HG02973 (cell line): ENCODE measurements at regions not wholly inside any gene's neighbourhood (a gene's known extent, or its start where the extent isn't known, plus 50 kb on each side); places are given as distances from the start of the nearest gene placed in this dataset.
"Not testable (repeated sequence)": the region's sequence is repeated elsewhere in the genome, so short reads cannot be mapped to it uniquely, and the experiment has no call there.

Source experiments
- ATAC-seq: cut with Tn5 transposase; IDR thresholded peaks from one replicate; pipeline ENCODE4 v1.9.1; 2021; ENCODE audit warnings: moderate library complexity; ENCODE audit not compliant: unreplicated experiment

DNA sequence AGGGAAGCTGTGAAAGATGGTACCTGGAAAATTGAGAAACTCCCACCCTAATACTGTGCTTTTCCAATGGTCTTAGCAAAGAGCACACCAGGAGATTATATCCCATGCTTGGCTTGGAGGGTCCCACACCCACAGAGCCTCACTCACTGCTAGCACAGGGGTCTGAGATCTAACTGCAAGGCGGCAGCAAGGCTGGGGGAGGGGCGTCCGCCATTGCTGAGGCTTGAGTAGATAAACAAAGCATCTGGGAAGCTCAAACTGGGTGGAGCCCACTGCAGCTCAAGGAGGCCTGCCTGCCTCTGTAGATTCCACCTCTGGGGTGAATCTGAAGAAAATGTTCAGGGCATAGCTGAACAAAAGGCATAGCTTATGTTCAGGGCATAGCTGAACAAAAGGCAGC is 510.6 kb upstream of the LMO3 start:
- ATAC-seq, result not testable (repeated sequence)

DNA sequence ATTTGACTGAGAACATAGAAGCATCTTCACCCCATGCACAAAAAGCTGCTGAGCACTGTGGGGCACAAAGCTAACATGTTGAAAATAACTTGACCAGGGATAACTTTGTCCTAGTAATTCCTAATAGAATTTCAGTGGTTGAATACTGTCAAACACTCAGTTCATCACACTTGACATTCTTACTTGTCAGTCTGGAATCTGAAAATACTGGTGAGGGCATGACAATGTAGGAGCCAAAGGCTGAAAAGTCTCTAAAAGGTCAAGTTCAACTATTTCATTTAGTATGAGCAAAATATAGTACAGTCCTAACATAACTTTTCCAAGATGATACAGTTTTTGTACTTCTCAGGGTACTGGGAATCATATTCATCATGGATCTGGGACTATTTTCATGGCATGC is 504.4 kb upstream of the LMO3 start:
- no peak for ATAC-seq

DNA sequence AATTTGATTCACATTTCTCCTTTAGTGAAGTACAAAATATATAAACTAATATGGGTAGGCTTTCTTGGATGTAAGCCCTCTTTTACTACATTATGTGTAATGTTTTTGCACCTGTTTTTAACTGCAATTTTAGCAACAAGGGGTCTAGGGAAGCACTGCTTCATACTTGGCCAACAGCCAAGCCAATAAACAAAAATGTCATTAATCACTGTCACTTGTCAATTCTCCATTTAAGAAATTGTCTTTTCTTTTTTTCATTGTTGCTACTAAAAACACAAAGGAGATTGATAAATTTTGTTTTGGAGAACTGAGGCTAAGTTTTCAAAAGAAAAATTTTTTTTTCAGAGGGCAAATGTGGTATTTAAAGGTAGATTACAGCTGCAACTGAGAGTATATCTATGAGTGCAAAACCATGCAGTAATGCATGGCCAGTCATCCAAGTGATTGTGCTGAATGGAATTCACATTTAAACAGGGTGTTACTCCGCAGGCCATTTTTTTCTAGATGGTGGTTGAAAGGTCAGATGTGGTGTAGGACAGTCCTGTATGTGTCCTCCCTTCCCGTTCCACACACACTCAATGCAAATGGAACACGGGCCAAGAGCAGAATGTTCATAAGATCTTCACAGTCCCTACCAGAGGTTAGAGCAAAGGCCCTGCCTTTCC is 503.0 kb upstream of the LMO3 start:
- ATAC-seq, result no peak

DNA sequence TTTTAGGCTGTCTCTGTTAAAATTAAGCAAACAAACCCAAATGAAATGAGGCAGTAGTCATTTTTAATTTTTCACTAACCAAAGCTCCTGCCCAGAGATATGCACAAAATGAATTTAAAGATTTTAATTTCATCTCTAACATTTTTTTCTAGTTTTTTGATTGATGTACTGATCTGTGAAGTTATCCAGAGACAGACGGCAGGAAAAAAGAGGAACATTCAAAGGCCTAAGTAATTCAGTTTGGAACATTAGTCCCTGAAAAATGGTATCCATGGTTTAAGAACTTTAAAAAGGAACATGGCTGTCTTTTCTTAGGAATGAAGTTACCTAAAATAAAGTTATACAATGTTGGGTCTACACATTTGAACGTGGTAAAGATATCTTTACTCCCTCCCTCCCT is 498.8 kb upstream of the LMO3 start:
- ATAC-seq, result no peak

DNA sequence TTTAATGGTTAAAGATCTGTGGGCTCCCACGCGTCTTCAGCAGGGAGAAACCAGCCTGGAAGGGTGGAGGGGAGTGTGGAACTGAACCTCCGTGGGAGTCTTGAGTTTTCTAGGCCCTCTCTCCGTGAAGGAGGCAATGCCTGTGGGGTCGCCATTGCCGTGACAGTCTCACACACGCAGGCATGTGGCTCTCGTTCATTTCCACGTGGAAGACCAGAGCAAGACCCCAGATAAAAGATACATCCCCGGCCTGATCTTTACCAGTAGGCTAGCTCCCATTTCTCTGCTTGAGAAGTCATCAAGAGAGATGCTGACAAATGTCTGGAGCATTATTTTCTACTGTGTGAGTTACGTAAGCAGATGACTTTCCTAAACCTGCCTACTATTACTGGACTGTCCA is 491.7 kb upstream of the LMO3 start:
- no peak for ATAC-seq

DNA sequence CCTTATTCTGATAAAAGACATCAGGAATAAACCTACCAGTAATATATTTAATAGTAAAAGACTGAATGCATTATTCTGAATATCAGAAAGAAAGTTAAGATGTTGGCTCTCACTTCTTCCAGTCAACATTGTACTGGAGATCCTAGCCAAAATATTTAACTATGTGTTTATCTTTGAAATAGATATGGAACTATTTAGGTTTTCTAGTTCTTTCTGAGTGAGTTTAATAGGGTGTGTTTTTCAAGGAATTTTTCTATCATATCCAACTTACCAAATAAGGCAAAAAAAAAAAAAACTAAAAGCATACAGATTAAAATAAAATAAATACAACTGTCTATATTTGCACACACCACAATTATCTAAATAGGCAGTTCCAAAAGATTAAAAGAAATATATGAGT is 478.9 kb upstream of the LMO3 start:
- no peak for ATAC-seq

DNA sequence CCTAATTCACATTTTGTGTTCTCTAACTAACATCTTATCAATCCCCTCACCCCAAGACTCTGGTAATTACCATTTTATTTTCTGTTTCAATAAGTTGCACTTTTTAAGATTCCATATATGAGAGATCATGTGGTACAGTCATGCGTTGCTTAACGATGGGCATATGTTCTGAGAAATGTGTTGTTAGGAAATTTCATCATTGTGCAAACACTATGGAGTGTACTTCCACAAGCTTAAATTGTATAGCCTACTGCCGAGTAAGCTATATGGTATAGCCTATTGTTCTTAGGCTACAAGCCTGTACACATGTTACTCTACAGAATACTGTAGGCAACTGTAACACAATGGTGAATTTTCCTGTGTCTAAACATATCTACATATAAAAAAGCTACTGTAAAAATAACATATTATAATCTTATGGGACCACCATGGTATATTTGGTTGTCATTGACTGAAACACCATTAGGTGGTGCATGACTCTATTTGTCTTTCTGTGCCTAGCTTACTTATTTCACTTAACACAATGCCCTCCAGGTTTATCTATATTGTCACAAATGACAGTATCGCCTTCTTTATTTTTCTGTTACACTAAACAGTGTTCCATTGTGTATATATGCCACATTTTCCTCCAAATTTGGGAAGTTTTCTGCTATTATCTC is 473.4 kb upstream of the LMO3 start:
- ATAC-seq, result no peak

DNA sequence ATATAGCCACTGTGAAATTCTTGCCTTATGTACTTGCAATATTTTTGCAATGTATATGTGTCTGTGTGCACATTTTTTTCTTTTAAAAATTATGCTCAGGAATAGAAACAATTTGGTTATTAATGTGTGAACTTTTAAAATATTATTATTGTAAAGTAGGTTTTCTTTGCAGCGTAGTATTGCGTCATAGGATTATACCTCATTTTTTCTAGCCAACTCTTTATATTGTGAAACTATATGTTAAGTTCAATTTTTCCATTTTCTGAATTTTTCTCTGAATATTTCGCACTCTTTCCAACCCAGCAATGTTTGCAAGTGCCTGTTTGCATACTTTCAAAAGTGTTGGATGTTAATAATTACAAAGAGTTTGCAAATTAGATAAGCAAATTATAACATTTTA is 471.6 kb upstream of the LMO3 start:
- no peak for ATAC-seq

DNA sequence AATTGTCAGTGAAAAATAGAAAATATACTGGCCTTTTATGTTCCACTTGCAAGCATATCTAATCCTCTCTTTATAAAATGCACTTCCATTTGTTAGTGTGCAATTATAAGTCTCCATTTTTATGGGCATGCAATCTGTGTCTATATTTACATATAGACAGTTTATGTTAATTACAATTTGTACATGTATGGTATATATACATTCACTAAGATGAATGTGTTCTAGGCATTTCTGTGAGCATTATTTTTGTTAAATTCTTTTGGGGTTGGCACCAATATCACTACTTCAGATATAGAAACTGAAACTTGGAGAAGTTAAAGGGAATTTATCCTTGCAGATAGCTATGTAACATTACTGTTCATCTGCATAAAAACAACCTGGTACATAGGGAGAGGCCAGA is 470.8 kb upstream of the LMO3 start:
- no peak for ATAC-seq

DNA sequence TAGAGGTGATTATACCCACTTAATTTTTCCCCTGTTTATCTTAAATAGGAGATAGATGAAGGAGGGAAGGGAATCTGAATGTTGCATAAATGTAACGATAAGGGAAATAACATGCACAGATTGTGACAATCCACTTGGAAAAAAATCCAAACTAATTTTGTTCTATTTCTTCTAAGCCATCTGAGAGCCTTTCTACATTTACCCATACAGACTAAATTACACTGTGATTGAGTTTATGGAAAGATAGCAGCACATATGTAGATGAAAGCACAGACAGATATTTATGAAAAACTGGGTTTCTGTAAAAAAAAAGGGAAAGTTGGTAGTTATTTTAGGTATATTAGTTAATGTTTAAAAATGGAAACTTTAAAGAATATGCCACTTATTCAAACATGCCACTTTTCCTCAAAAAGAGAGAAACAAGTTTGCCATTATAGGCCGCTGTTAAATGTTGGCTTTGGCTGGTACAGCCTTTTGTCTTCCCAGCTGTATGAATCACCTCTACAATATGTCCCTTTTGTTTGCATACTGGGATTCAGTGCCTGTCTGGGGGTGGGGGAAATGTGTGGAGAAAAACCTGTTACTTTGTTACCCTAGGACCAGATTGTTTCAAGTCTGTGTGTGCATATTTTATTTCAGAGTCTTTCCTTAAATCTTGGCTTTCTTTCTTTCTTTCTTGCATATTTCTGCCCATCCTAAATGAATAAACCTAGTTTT is 470.2 kb upstream of the LMO3 start:
- ATAC-seq, result no peak

DNA sequence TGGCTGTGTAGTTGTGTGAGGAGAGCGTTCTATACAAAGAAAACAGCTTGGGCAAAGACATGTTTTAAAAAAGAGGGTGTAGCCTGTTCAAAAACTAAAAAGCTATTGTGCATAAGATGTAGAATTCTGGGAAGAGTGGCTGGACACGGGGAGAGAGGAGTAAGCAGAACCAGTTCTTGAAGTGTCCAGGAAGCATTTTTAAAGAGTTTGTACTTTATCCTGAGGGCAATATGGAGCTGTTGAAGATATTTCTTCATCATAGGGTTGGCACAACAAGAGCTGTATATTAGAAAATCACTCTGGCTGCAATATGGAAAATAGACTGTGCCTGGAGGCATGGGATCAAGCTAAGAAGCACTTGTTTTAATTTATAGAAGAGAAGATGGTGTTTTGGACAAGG is 458.9 kb upstream of the LMO3 start:
- no peak for ATAC-seq

DNA sequence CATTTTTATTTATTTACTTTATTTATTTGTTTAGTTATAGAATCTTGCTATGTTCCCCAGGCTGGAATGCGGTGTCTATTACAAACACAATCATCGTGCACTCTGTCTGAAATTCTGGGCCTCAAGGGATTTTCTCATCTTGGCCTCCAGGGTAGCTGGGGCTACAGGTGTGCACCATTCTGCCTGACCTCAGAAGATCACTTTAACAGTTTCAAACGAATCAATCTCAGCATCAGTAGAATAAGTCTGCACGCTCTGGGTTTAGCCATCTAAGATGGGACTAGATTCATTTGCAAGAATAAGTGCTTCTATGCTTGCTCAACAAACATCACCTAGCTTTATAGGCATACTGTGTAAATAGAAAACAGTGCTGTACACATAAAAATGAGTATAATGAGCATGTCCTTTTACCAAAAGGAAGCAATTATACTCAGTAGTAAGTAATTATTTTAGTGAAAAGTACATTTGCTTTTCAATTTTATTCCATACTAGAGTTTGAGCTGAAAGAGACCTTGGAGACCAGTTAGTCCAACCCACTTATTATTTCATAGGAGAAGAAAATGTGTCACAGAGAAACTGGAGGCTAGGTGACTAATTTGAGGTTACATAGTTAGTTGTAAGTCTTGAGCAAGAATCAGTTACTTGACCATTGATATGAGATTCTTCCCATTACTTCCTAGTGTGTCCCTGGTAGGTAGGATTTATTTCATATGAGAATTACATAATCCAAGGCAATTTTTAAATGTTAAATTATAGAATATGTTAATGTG is 456.5 kb upstream of the LMO3 start:
- ATAC-seq, result no peak

DNA sequence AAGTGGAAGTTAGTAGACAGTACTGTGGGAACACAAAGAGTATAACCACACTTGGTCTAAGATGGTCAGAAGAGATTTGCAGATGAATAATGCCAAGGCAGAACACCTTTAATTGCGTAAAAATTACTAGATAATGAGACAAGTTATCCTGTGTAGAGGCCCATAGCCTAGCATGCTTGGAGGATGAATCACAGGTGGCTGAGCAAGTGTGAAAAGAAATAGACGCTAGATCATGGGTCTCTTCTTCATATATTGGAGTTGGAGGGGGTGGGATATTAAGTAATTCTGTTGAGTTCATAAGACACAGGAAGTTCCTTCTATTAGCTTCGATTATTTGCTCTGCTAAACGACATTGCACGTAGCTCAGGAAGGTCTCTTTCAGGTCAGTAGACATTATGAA is 454.3 kb upstream of the LMO3 start:
- ATAC-seq, result no peak

DNA sequence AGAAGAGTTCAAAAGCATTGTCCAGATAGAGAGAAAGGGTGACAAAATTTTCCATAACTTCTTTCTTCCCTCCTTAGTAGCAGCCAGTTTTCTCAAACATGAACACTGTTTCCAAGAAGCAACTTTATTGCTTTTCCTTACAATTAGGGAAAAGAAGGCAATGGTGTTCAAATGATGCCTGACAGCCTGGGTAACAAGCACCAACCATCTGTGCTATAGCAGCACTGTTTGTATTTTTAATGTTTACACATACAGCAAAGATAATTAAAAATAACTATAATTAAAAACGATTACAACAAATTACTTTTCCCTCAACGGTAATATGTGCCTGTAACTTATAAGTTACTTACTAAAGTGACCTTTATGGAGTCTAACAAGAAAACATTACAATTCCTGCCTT is 450.6 kb upstream of the LMO3 start:
- ATAC-seq, result no peak

DNA sequence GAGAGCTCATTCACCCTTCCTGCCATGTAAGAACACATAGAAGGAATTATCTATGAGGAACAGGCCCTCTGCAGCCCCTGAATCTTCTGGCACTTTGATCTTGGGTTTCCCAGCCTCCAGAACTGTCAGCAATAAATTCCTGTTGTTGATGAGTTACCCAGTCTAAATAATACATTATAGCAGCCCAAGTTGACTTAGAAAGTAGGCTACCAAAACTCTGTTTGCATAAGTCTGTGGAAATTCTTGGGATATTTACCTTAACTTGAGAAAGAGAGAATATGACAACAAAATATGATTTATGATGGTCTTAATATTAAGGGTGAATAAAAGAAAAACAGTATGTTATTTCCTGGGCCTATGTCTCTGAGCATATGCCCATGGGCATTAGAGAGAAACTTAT is 433.0 kb upstream of the LMO3 start:
- no peak for ATAC-seq

DNA sequence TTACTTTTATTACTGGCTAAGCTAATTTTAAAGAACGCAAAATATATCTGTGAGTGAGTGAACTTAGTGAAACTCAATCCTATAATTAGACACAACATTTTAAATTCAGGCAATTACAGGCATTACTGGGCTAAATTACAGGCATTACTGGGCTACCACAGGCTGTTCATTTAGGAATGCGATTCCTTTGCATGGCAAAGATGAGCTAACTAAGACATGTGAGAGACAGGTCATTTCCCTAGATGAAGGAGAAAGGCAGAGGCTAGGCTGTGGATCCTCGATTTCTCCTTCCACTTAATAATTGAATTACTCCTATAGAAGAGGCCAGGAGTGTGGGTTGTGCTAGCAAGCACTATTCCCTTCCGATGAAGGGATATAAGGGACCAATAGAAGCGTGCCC is 429.4 kb upstream of the LMO3 start:
- no peak for ATAC-seq

DNA sequence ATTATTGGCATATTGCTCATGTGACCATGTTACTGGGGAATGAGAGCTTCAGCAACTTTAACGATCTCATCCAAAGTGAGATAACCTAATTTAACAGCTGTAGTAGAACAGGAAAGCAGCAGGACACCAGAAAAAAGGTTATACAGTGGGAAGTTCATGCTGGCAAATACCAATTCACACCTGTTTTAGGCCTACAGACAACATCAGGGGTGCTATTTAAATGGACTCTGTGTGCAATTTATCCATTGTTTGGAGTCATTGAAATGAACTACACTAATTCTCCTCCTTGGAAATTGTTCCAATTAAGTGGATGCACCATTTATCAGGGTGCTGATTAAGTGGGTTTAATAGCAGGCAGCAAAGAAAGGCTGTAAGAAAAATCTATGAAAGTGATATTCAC is 424.4 kb upstream of the LMO3 start:
- ATAC-seq, result no peak

DNA sequence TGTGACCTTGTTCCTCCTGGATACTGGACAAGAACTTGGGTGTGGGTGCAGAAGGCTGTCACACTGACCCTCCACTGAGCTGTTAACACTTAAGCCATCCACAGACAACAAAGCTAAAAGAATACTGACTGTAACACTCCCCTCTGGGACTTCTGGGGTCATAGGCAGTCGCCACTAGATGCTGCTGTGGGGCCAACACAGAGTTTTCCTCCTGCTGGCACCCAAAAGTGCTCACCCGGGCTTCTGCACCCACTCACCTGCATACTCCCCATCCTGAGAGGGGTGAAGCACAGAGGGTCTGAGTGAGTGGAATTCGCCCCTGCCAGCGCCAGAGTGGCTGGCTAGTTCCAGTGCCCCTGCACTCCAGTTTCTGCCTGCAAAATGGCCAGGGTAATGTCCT is 422.4 kb upstream of the LMO3 start:
- no peak for ATAC-seq

DNA sequence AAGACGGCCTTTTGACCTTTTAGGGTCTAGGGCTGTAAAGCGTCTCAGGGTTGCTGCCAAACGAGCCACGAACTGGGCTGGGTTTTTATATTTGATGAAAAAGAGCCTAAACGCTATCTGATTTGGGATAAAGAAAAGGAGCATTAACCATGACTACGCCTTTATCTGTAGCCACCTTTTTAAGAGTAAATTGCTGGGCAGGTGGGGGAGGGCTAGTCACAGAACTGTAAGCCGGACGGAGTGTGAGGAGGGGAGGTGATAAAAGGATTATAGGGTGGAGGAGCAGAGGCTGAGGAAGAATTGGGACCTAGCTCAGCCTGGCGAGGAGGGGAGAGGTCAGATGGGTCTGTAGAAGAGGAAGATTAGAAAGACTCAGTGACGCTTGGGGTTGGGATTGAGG is 419.5 kb upstream of the LMO3 start:
- not testable (repeated sequence) for ATAC-seq

DNA sequence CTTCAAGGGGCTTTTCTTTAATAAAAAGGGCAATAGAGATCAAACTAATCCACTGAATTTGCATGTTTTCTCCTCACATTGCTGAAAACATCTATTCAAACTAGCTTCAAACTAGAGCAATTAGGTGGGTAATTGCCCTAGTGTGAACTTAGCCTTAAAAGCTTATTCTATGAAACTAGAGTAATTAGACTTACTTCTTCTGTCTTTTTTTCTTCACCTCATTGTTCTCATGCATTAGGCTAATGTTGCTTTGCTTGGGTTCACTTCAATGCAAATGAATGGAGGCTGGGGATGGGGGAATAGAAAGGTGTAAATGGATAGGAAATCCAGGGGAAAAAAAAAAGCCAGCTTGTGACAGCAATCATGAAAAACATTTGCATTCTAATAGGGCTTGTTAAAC is 414.8 kb upstream of the LMO3 start:
- no peak for ATAC-seq

DNA sequence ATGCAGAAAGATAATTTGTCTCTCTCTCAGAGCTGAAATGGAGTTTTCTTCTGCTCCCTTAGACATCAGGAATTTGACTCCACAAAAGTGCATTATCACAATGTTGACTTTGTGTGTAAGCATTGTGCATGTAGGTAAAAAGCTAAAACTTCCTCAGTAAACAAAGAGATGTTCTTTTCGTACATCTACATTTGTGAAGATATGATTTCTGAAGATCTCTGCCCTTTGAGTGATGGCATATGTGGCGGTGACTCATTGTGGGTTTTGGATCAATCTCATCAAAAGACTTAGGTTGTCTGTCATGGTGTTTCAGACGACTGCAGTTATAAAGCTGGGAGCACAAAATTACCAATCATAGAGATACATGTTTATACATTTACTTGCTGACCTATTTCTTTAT is 411.4 kb upstream of the LMO3 start:
- no peak for ATAC-seq
